ENCODE measurements at regions not wholly inside any gene's neighbourhood (a gene's known extent, or its start where the extent isn't known, plus 50 kb on each side); places are given as distances from the start of the nearest gene placed in this dataset.

- no peak for DNase-seq (ENCODE audit: low spot score)
- Mint-ChIP-seq H3K27ac (ENCODE audit: unreplicated experiment) (no peak overlapping the region), H3K36me3 (ENCODE audit: low read depth, unreplicated experiment) (no peaks in the 10 kb centered on the region)
Observed at GRCh38 chr12:28767836-28768348, 381.2 kb upstream of the FAR2 start.

GRCh38 chr12:28770322-28770721, 378.8 kb upstream of the FAR2 start:
- Mint-ChIP-seq H3K4me1 (ENCODE audit: unreplicated experiment) (peaks cover 12% of the 10 kb centered on the region), H3K27me3 (ENCODE audit: unreplicated experiment) (peaks cover 3% of the 10 kb centered on the region), H3K36me3 (ENCODE audit: low read depth, unreplicated experiment) (no peaks in the 10 kb centered on the region), H3K27ac (ENCODE audit: unreplicated experiment) (peak overlapping the region; percentile 76), H3K9me3 (ENCODE audit: unreplicated experiment) (peaks cover 3% of the 10 kb centered on the region), H3K4me3 (ENCODE audit: unreplicated experiment) (no peak overlapping the region)
- DNase-seq (ENCODE audit: low spot score) = peak; percentile 6
- TF ChIP-seq CTCF (IDR thresholded peaks at IDR 0.05; ENCODE audit: unreplicated experiment) = no peak

More at GRCh38 chr12:28767836-28768348, 381.2 kb upstream of the FAR2 start:
- TF ChIP-seq CTCF (IDR thresholded peaks at IDR 0.05; ENCODE audit: unreplicated experiment) = no peak
- Mint-ChIP-seq H3K9me3 (ENCODE audit: unreplicated experiment) (no peaks in the 10 kb centered on the region), H3K4me1 (ENCODE audit: unreplicated experiment) (peaks cover 12% of the 10 kb centered on the region), H3K27me3 (ENCODE audit: unreplicated experiment) (no peaks in the 10 kb centered on the region), H3K4me3 (ENCODE audit: unreplicated experiment) (no peak overlapping the region)

- H3K4me1 Mint-ChIP-seq (ENCODE audit: unreplicated experiment) = peaks cover 12% of the 10 kb centered on the region
- no peak for TF ChIP-seq CTCF (IDR thresholded peaks at IDR 0.05; ENCODE audit: unreplicated experiment)
Observed at GRCh38 chr12:28771968-28772367, 377.1 kb upstream of the FAR2 start.

GRCh38 chr12:28775556-28775955, 373.5 kb upstream of the FAR2 start:
- peaks cover 5% of the 10 kb centered on the region for H3K4me1 Mint-ChIP-seq (ENCODE audit: unreplicated experiment)
- H3K27me3 Mint-ChIP-seq (ENCODE audit: unreplicated experiment) = peaks cover 3% of the 10 kb centered on the region
- no peak for TF ChIP-seq CTCF (IDR thresholded peaks at IDR 0.05; ENCODE audit: unreplicated experiment)
- no peaks in the 10 kb centered on the region for H3K36me3 Mint-ChIP-seq (ENCODE audit: low read depth, unreplicated experiment)
- no peak for DNase-seq (ENCODE audit: low spot score)
- no peak overlapping the region for H3K27ac Mint-ChIP-seq (ENCODE audit: unreplicated experiment)
- peaks cover 3% of the 10 kb centered on the region for H3K9me3 Mint-ChIP-seq (ENCODE audit: unreplicated experiment)
- no peak overlapping the region for H3K4me3 Mint-ChIP-seq (ENCODE audit: unreplicated experiment)

More at GRCh38 chr12:28771968-28772367, 377.1 kb upstream of the FAR2 start:
- Mint-ChIP-seq H3K9me3 (ENCODE audit: unreplicated experiment) (peaks cover 3% of the 10 kb centered on the region), H3K4me3 (ENCODE audit: unreplicated experiment) (no peak overlapping the region), H3K27me3 (ENCODE audit: unreplicated experiment) (peaks cover 3% of the 10 kb centered on the region), H3K27ac (ENCODE audit: unreplicated experiment) (no peak overlapping the region), H3K36me3 (ENCODE audit: low read depth, unreplicated experiment) (no peaks in the 10 kb centered on the region)
- DNase-seq (ENCODE audit: low spot score) = no peak

- Mint-ChIP-seq H3K36me3 (ENCODE audit: low read depth, unreplicated experiment) (no peaks in the 10 kb centered on the region), H3K4me1 (ENCODE audit: unreplicated experiment) (peaks cover 4% of the 10 kb centered on the region), H3K9me3 (ENCODE audit: unreplicated experiment) (peaks cover 3% of the 10 kb centered on the region), H3K27ac (ENCODE audit: unreplicated experiment) (no peak overlapping the region), H3K4me3 (ENCODE audit: unreplicated experiment) (no peak overlapping the region), H3K27me3 (ENCODE audit: unreplicated experiment) (peaks cover 3% of the 10 kb centered on the region)
- no peak for DNase-seq (ENCODE audit: low spot score)
- no peak for TF ChIP-seq CTCF (IDR thresholded peaks at IDR 0.05; ENCODE audit: unreplicated experiment)
Observed at GRCh38 chr12:28776220-28776619, 372.9 kb upstream of the FAR2 start.

Data from endothelial cell (in vitro differentiated cells).